IMR-90 (cell line): ENCODE measurements at regions not wholly inside any gene's neighbourhood (a gene's known extent, or its start where the extent isn't known, plus 50 kb on each side); places are given as distances from the start of the nearest gene placed in this dataset.

Experiments used
- ATAC-seq: fragments of 200-7000 bp; cut with Tn5 transposase; 2 replicates; pipeline ENCODE4 v1.9.1; 2020; ENCODE audit warnings: low read depth, mild to moderate bottlenecking, moderate library complexity
- BruUV-seq: library from RNA; stranded (reverse); fragments of 400-500 nt; replicated peaks from 2 replicates; lab custom pipeline; 2021; lab: Mats Ljungman, UMichigan
- CTCF ChIA-PET: fragments of 300-600 bp; formaldehyde crosslinking; extraction: SDS; loops from one replicate; lab custom pipeline; 2021; ENCODE audit warnings: antibody characterized with exemption; lab: Yijun Ruan, JAX
- POLR2A ChIA-PET: fragments of 300-600 bp; sonication (Branson Sonifier 250); formaldehyde crosslinking; loops from one replicate; lab custom pipeline; 2022; ENCODE audit warnings: antibody characterized with exemption; ENCODE audit not compliant: unreplicated experiment; lab: Charles Lee
- DNase-seq: peaks from one replicate; pipeline ENCODE4 v3.0.0; 2013
- H2AFZ ChIP-seq: replicated peaks from 2 replicates; pipeline ENCODE3; 2013; ENCODE audit warnings: low read length, mild to moderate bottlenecking; ENCODE audit not compliant: poor library complexity
- H2AK5ac ChIP-seq: 2 replicates; pipeline ENCODE4 v1.6.1; 2013; ENCODE audit warnings: low read depth, low read length, inconsistent platforms
- H2AK9ac ChIP-seq: replicated peaks from 2 replicates; pipeline ENCODE3; 2013; ENCODE audit warnings: mild to moderate bottlenecking, low read depth, low read length, moderate library complexity; ENCODE audit not compliant: poor library complexity
- H2BK120ac ChIP-seq: 2 replicates; pipeline ENCODE4 v1.6.1; 2013; ENCODE audit warnings: low read depth, low read length, inconsistent platforms
- H2BK15ac ChIP-seq: 3 replicates; pipeline ENCODE4 v1.6.1; 2013; ENCODE audit warnings: low read depth, low read length, inconsistent platforms
- H2BK20ac ChIP-seq: 2 replicates; pipeline ENCODE4 v1.6.1; 2013; ENCODE audit warnings: low read depth, mild to moderate bottlenecking, inconsistent platforms, low read length, moderate library complexity
- H2BK5ac ChIP-seq: 2 replicates; pipeline ENCODE4 v1.6.1; 2013; ENCODE audit warnings: mild to moderate bottlenecking, low read depth, low read length, inconsistent platforms; ENCODE audit not compliant: poor library complexity, severe bottlenecking
- H3K14ac ChIP-seq: replicated peaks from 2 replicates; pipeline ENCODE4 v1.6.1; 2013; ENCODE audit warnings: low read depth, low read length, inconsistent platforms
- H3K18ac ChIP-seq: 2 replicates; pipeline ENCODE4 v1.6.1; 2013; ENCODE audit warnings: low read depth, low read length, control low read depth
- H3K23ac ChIP-seq: 2 replicates; pipeline ENCODE4 v1.6.1; 2013; ENCODE audit warnings: low read depth, low read length, inconsistent platforms
- H3K27ac ChIP-seq: 2 replicates; pipeline ENCODE4 v1.5.1; 2013; ENCODE audit warnings: mild to moderate bottlenecking, control low read depth, low read length; ENCODE audit not compliant: insufficient read depth
- H3K27me3 ChIP-seq: 2 replicates; pipeline ENCODE4 v1.6.1; 2013; ENCODE audit warnings: low read length; ENCODE audit not compliant: control insufficient read depth, insufficient read depth
- H3K36me3 ChIP-seq: 2 replicates; pipeline ENCODE4 v1.6.1; 2013; ENCODE audit warnings: low read length, mixed read lengths; ENCODE audit not compliant: control insufficient read depth, insufficient read depth
- H3K4ac ChIP-seq: 2 replicates; pipeline ENCODE4 v1.6.1; 2013; ENCODE audit warnings: low read depth, low read length, inconsistent platforms
- H3K4me1 ChIP-seq: 2 replicates; pipeline ENCODE4 v1.6.1; 2013; ENCODE audit warnings: low read length, mixed read lengths; ENCODE audit not compliant: control insufficient read depth, insufficient read depth
- H3K4me2 ChIP-seq: 2 replicates; pipeline ENCODE4 v1.6.1; 2013; ENCODE audit warnings: low read depth, mild to moderate bottlenecking, control low read depth, low read length, moderate library complexity
- H3K4me3 ChIP-seq: 2 replicates; pipeline ENCODE4 v1.5.1; 2013; ENCODE audit warnings: low read depth, mild to moderate bottlenecking, control low read depth, low read length, moderate library complexity; ENCODE audit not compliant: insufficient read depth
- H3K56ac ChIP-seq: 2 replicates; pipeline ENCODE4 v1.6.1; 2013; ENCODE audit warnings: low read length, inconsistent platforms; ENCODE audit not compliant: insufficient read depth; ENCODE audit errors: extremely low read depth
- H3K79me1 ChIP-seq, 2 experiments: 2 replicates each; pipeline ENCODE4 v1.6.1; 2013; ENCODE audit warnings: low read length in 2 of 2, inconsistent platforms in 1 of 2, low read depth in 1 of 2
- H3K9ac ChIP-seq: 2 replicates; pipeline ENCODE4 v1.6.1; 2013; ENCODE audit warnings: low read depth, low read length, control low read depth
- H3K9me1 ChIP-seq: 2 replicates; pipeline ENCODE4 v1.6.1; 2013; ENCODE audit warnings: low read length, inconsistent platforms; ENCODE audit not compliant: insufficient read depth
- H3K9me3 ChIP-seq: 2 replicates; pipeline ENCODE4 v1.6.1; 2013; ENCODE audit warnings: low read length; ENCODE audit not compliant: control insufficient read depth, insufficient read depth
- H4K20me1 ChIP-seq: 2 replicates; pipeline ENCODE4 v1.6.1; 2013; ENCODE audit warnings: low read length, inconsistent platforms; ENCODE audit not compliant: insufficient read depth
- H4K5ac ChIP-seq: 2 replicates; pipeline ENCODE4 v1.6.1; 2013; ENCODE audit warnings: mild to moderate bottlenecking, low read depth, low read length, control low read depth
- H4K8ac ChIP-seq, 2 experiments: 2 replicates each; pipeline ENCODE4 v1.6.1; 2013; ENCODE audit warnings: low read depth in 2 of 2, low read length in 2 of 2, control low read depth in 1 of 2, inconsistent platforms in 1 of 2
- H4K91ac ChIP-seq: 2 replicates; pipeline ENCODE4 v1.6.1; 2013; ENCODE audit warnings: low read depth, low read length, inconsistent platforms; ENCODE audit not compliant: insufficient read depth
- CHD1 ChIP-seq: IDR thresholded peaks from 2 replicates; pipeline ENCODE4 v1.6.1; 2012; ENCODE audit warnings: low read depth, low read length, improper control_type of control experiment
- NFE2L2 ChIP-seq: fragments of 150-350 bp; IDR thresholded peaks from 2 replicates; pipeline ENCODE4 v1.6.1; 2016; ENCODE audit warnings: low read depth, mild to moderate bottlenecking, low read length
- POLR2A ChIP-seq: IDR thresholded peaks from 2 replicates; pipeline ENCODE4 v1.6.1; 2012; ENCODE audit warnings: mild to moderate bottlenecking, low read depth, low read length
- RFX5 ChIP-seq: IDR thresholded peaks from 2 replicates; pipeline ENCODE4 v1.8.0; 2012; ENCODE audit warnings: low read depth, mild to moderate bottlenecking, low read length, moderate library complexity
- WGBS, 2 experiments: methylation state at CpG; one replicate each; pipeline versions ENCODE4 v1.1.5 to v1.1.7; 2013; ENCODE audit warnings: missing lambda C conversion rate in 2 of 2; ENCODE audit not compliant: insufficient read length in 1 of 2; ENCODE audit errors: extremely low coverage in 2 of 2; 5-methylcytosine and 5-hydroxymethylcytosine counted together
- dilution Hi-C: fragments of 300-500 bp; cut with HindIII; formaldehyde crosslinking; loops from one replicate; pipeline ENCODE4 v1.14.3; 2018; ENCODE audit warnings: low sequenced_read_pairs; ENCODE audit not compliant: unreplicated experiment
- in situ Hi-C: fragments of 300-500 bp; cut with MboI; formaldehyde crosslinking; loops from 3 replicates; pipeline ENCODE4 v1.14.3; 2019; ENCODE audit warnings: low sequenced_read_pairs, inconsistent platforms, mixed read lengths
- intact Hi-C: fragments of 100-400 bp; cut with micrococcal nuclease; formaldehyde crosslinking; loops from 2 replicates; pipeline ENCODE4 v1.10.0; 2022
- TF ChIP-seq, protein P1 (sequence below): fragments of 150-350 bp; IDR thresholded peaks from 2 replicates; pipeline ENCODE4 v1.6.1; 2017; ENCODE audit warnings: mild to moderate bottlenecking, antibody characterized with exemption, low read length, low read depth

GRCh38 chr16:62681819-62682218 is 645.6 kb upstream of the CDH8 start:
- dilution Hi-C loops (no loop called here), in situ Hi-C loops (no loop called here), intact Hi-C loops (no loop called here)
- Histone ChIP-seq H3K27ac (no peak overlapping the region), H3K18ac (no peak overlapping the region), H3K56ac (no peak overlapping the region), H3K4me3 (no peak overlapping the region), H3K4ac (no peak overlapping the region), H3K27me3 (no peaks in the 10 kb centered on the region), H4K8ac (no peak overlapping the region), H3K23ac (no peak overlapping the region), H3K79me1 (no peaks in the 10 kb centered on the region), H2AFZ (no peak overlapping the region), H4K20me1 (no peaks in the 10 kb centered on the region), H4K5ac (no peak overlapping the region), H3K9me3 (peaks cover 20% of the 10 kb centered on the region), H4K91ac (no peak overlapping the region), H3K14ac (no peak overlapping the region), H3K9me1 (no peaks in the 10 kb centered on the region), H3K4me1 (no peaks in the 10 kb centered on the region), H2AK9ac (no peak overlapping the region), H2BK20ac (no peak overlapping the region), H2BK120ac (no peak overlapping the region), H3K9ac (no peak overlapping the region), H3K36me3 (no peaks in the 10 kb centered on the region), H2BK5ac (no peak overlapping the region), H2BK15ac (no peak overlapping the region), H3K4me2 (no peak overlapping the region), H2AK5ac (no peak overlapping the region)
- CTCF ChIA-PET, result no interaction called here
- POLR2A ChIA-PET, result no interaction called here
- DNase-seq, result no peak
- TF ChIP-seq, protein P1, sequence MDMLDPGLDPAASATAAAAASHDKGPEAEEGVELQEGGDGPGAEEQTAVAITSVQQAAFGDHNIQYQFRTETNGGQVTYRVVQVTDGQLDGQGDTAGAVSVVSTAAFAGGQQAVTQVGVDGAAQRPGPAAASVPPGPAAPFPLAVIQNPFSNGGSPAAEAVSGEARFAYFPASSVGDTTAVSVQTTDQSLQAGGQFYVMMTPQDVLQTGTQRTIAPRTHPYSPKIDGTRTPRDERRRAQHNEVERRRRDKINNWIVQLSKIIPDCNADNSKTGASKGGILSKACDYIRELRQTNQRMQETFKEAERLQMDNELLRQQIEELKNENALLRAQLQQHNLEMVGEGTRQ, result no peak
- no peak for TF ChIP-seq POLR2A
- TF ChIP-seq CHD1, result no peak
- no peak for TF ChIP-seq RFX5
- TF ChIP-seq NFE2L2, result no peak
- no TSS peak for BruUV-seq
- no peak for ATAC-seq
- no CpG with 5 or more reads among the region's 1 CpG for WGBS, 2 experiments
